SK-N-SH treated with all-trans-retinoic acid at 6 μM for 48 hours (cell line): ENCODE measurements at regions not wholly inside any gene's neighbourhood (a gene's known extent, or its start where the extent isn't known, plus 50 kb on each side); places are given as distances from the start of the nearest gene placed in this dataset.
A peak's percentile ranks its signal among the peaks of the same experiment; 100 is the strongest.

Experiments
- ATAC-seq: fragments of 200-7000 bp; cut with Tn5 transposase; 3 replicates; pipeline ENCODE4 v1.9.1; 2020; ENCODE audit warnings: mild to moderate bottlenecking, moderate library complexity
- BACH2 ChIP-seq: fragments of 250-450 bp; sonication (Bioruptor Pico); IDR thresholded peaks from 2 replicates; pipeline ENCODE4 v1.9.0; 2021; ENCODE audit warnings: mild to moderate bottlenecking, borderline replicate concordance
- CREB5 ChIP-seq: fragments of 250-450 bp; sonication (Bioruptor Pico); IDR thresholded peaks from 2 replicates; pipeline ENCODE4 v1.5.1; 2020; ENCODE audit warnings: low read depth, mild to moderate bottlenecking, moderate library complexity
- CSDC2 ChIP-seq: fragments of 250-450 bp; sonication (Bioruptor Pico); IDR thresholded peaks from 2 replicates; pipeline ENCODE4 v1.5.0; 2020; ENCODE audit warnings: mild to moderate bottlenecking, moderate library complexity
- CSRNP3 ChIP-seq: fragments of 250-450 bp; sonication (Bioruptor Pico); IDR thresholded peaks from 2 replicates; pipeline ENCODE4 v1.5.1; 2021; ENCODE audit warnings: mild to moderate bottlenecking, moderate library complexity
- ESRRG ChIP-seq: fragments of 250-450 bp; sonication (Bioruptor Pico); IDR thresholded peaks from 2 replicates; pipeline ENCODE4 v1.6.1; 2021; ENCODE audit warnings: mild to moderate bottlenecking
- GLIS3 ChIP-seq: fragments of 250-450 bp; sonication (Bioruptor Pico); IDR thresholded peaks from 2 replicates; pipeline ENCODE4 v1.5.0; 2020; ENCODE audit warnings: mild to moderate bottlenecking, moderate library complexity
- ISL1 ChIP-seq: fragments of 250-450 bp; sonication (Bioruptor Pico); IDR thresholded peaks from 2 replicates; pipeline ENCODE4 v2.1.2; 2022; ENCODE audit warnings: mild to moderate bottlenecking, moderate library complexity
- OSR1 ChIP-seq: fragments of 250-450 bp; sonication (Bioruptor Pico); IDR thresholded peaks from 2 replicates; pipeline ENCODE4 v1.8.0; 2022; ENCODE audit warnings: moderate library complexity, mild to moderate bottlenecking, inconsistent platforms
- PATZ1 ChIP-seq: fragments of 250-450 bp; sonication (Bioruptor Pico); IDR thresholded peaks from 2 replicates; pipeline ENCODE4 v1.8.0; 2020; ENCODE audit warnings: mild to moderate bottlenecking, moderate library complexity, borderline replicate concordance
- PPARA ChIP-seq: fragments of 250-450 bp; sonication (Bioruptor Pico); IDR thresholded peaks from 2 replicates; pipeline ENCODE4 v1.5.0; 2020; ENCODE audit warnings: mild to moderate bottlenecking, borderline replicate concordance
- SNAI2 ChIP-seq: fragments of 250-450 bp; sonication (Bioruptor Pico); IDR thresholded peaks from 2 replicates; pipeline ENCODE4 v1.5.0; 2020; ENCODE audit warnings: mild to moderate bottlenecking, moderate library complexity
- TCF4 ChIP-seq: fragments of 250-450 bp; sonication (Bioruptor Pico); IDR thresholded peaks from 2 replicates; pipeline ENCODE4 v1.8.0; 2021; ENCODE audit warnings: mild to moderate bottlenecking, moderate library complexity, borderline replicate concordance
- TOX ChIP-seq: fragments of 250-450 bp; sonication (Bioruptor Pico); IDR thresholded peaks from 2 replicates; pipeline ENCODE4 v1.8.0; 2021; ENCODE audit warnings: mild to moderate bottlenecking, moderate library complexity, borderline replicate concordance
- TSHZ2 ChIP-seq: fragments of 250-450 bp; sonication (Bioruptor Pico); IDR thresholded peaks from 2 replicates; pipeline ENCODE4 v1.5.0; 2020; ENCODE audit warnings: mild to moderate bottlenecking, moderate library complexity
- ZFP3 ChIP-seq: fragments of 250-450 bp; sonication (Bioruptor Pico); IDR thresholded peaks from 2 replicates; pipeline ENCODE4 v1.5.0; 2020; ENCODE audit warnings: mild to moderate bottlenecking, moderate library complexity
- ZFP30 ChIP-seq: fragments of 450-650 bp; formaldehyde crosslinking; IDR thresholded peaks from 2 replicates; pipeline ENCODE4 v1.5.0; 2022; ENCODE audit warnings: mild to moderate bottlenecking, moderate library complexity
- ZNF565 ChIP-seq: fragments of 450-650 bp; formaldehyde crosslinking; conservative IDR thresholded peaks from 2 replicates; pipeline ENCODE4 v1.5.0; 2020; ENCODE audit warnings: low read depth, mild to moderate bottlenecking, moderate library complexity
- ZNF70 ChIP-seq: fragments of 450-650 bp; formaldehyde crosslinking; IDR thresholded peaks from 2 replicates; pipeline ENCODE4 v1.5.0; 2020; ENCODE audit warnings: mild to moderate bottlenecking, moderate library complexity
- ZNF8 ChIP-seq: fragments of 450-650 bp; formaldehyde crosslinking; IDR thresholded peaks from 2 replicates; pipeline ENCODE4 v1.5.0; 2020; ENCODE audit warnings: mild to moderate bottlenecking, moderate library complexity

- TF ChIP-seq CSRNP3 (CRISPR knock-in tag): no peak
- TF ChIP-seq, all 23 proteins: peak for 0
- no peak for ATAC-seq
Measured at GRCh38 chr12:24482882-24483604, 465.9 kb downstream of the BCAT1 start.

- no peak for ATAC-seq
- TF ChIP-seq ISL1 (CRISPR knock-in tag) (no peak), CREB5 (no peak), SNAI2 (no peak), PATZ1 (no peak), TSHZ2 (CRISPR knock-in tag) (no peak), ZFP3 (CRISPR knock-in tag) (no peak), TCF4 (CRISPR knock-in tag) (no peak), ESRRG (CRISPR knock-in tag) (no peak), PPARA (CRISPR knock-in tag) (no peak), CSDC2 (no peak), ZFP30 (CRISPR knock-in tag) (no peak), GLIS3 (no peak), CSRNP3 (CRISPR knock-in tag) (no peak), TOX (no peak), BACH2 (CRISPR knock-in tag) (no peak), ZNF565 (no peak)
Measured at GRCh38 chr12:24482044-24482443, 466.9 kb downstream of the BCAT1 start.

GRCh38 chr12:24480766-24481449 is 468.0 kb downstream of the BCAT1 start:
- TF ChIP-seq ZNF70 (peak; percentile 73), TCF4 (CRISPR knock-in tag) (no peak; the same call in 1 of the 2 replicates), ISL1 (CRISPR knock-in tag) (no peak), ZNF8 (CRISPR knock-in tag) (no peak), GLIS3 (no peak), OSR1 (CRISPR knock-in tag) (no peak), CREB5 (no peak)
- ATAC-seq: no peak
